ENCODE measurements at regions not wholly inside any gene's neighbourhood (a gene's known extent, or its start where the extent isn't known, plus 50 kb on each side); places are given as distances from the start of the nearest gene placed in this dataset.
"Not testable (repeated sequence)": the region's sequence is repeated elsewhere in the genome, so short reads cannot be mapped to it uniquely, and the experiment has no call there.

- H3K56ac ChIP-seq (ENCODE audit: low read length): no peak overlapping the region
- H3K9ac ChIP-seq (ENCODE audit: low read length): no peak overlapping the region
- H3K79me1 ChIP-seq (ENCODE audit: low read length): peaks cover 10% of the 10 kb centered on the region
- no peak overlapping the region for H2AK5ac ChIP-seq (ENCODE audit: low read length)
- DNase-seq: no peak
- H2BK5ac ChIP-seq (ENCODE audit: low read length): no peak overlapping the region
- no peak overlapping the region for H4K8ac ChIP-seq (ENCODE audit: low read depth, low read length)
- no peak overlapping the region for H3K4me2 ChIP-seq (ENCODE audit: low read length)
- H3K27me3 ChIP-seq (ENCODE audit: insufficient read depth, low read length, poor library complexity): no peaks in the 10 kb centered on the region
- H4K5ac ChIP-seq (ENCODE audit: low read length): no peak overlapping the region
- H3K23ac ChIP-seq (ENCODE audit: low read length): no peak overlapping the region
- H3K27ac ChIP-seq (ENCODE audit: low read depth, low read length): no peak overlapping the region
- H3K36me3 ChIP-seq (ENCODE audit: control insufficient read depth, insufficient read depth, low read length): peaks cover 8% of the 10 kb centered on the region
- no CpG with 5 or more reads among the region's 2 CpGs for WGBS (ENCODE audit: extremely low coverage, insufficient coverage, low lambda C conversion rate)
- no peak overlapping the region for H3K4me3 ChIP-seq (ENCODE audit: low read length)
- H3K4me1 ChIP-seq (ENCODE audit: control insufficient read depth, low read depth, low read length): no peaks in the 10 kb centered on the region
- no peak overlapping the region for H2BK120ac ChIP-seq (ENCODE audit: low read depth, low read length)
- no peak overlapping the region for H2BK15ac ChIP-seq (replicated peaks; ENCODE audit: low read depth)
- H3K18ac ChIP-seq (ENCODE audit: low read length): no peak overlapping the region
- H3K79me2 ChIP-seq (ENCODE audit: control insufficient read depth, insufficient read depth, low read length): peaks cover 2% of the 10 kb centered on the region
- H3K4ac ChIP-seq (ENCODE audit: low read depth, low read length): no peak overlapping the region
Observed at GRCh38 chr12:124471828-124472227, 95.6 kb downstream of the NCOR2 start.

DNA sequence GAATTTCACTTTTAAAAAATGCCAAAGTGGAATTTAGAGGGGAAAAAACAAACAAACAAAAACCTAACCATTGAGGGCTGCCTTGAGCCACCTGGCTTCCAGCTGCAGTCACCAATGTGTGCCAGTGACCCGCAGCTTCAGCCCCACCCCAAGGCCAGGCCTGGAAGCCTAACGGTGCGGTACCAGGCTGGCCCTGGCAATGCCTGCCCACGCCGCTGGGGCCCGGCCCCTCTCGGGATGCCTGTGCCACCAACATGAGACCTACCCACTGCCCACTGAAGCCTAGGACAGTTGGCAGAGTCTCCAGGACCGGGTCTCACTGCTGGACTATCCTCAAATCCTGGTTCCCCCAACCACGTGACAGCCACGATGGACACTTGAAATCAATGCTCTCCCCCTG lies 96.6 kb downstream of the NCOR2 start:
- Histone ChIP-seq H3K4me2 (ENCODE audit: low read length) (no peak overlapping the region), H3K79me2 (ENCODE audit: control insufficient read depth, insufficient read depth, low read length) (peaks cover 2% of the 10 kb centered on the region), H3K4me3 (ENCODE audit: low read length) (no peak overlapping the region), H3K18ac (ENCODE audit: low read length) (no peak overlapping the region), H3K36me3 (ENCODE audit: control insufficient read depth, insufficient read depth, low read length) (peaks cover 8% of the 10 kb centered on the region), H3K27ac (ENCODE audit: low read depth, low read length) (no peak overlapping the region), H3K56ac (ENCODE audit: low read length) (no peak overlapping the region), H3K23ac (ENCODE audit: low read length) (no peak overlapping the region), H3K4me1 (ENCODE audit: control insufficient read depth, low read depth, low read length) (no peaks in the 10 kb centered on the region), H2AK5ac (ENCODE audit: low read length) (no peak overlapping the region), H3K4ac (ENCODE audit: low read depth, low read length) (no peak overlapping the region), H4K5ac (ENCODE audit: low read length) (no peak overlapping the region), H2BK120ac (ENCODE audit: low read depth, low read length) (no peak overlapping the region), H3K27me3 (ENCODE audit: insufficient read depth, low read length, poor library complexity) (no peaks in the 10 kb centered on the region), H3K79me1 (ENCODE audit: low read length) (peaks cover 5% of the 10 kb centered on the region), H2BK15ac (replicated peaks; ENCODE audit: low read depth) (no peak overlapping the region), H2BK5ac (ENCODE audit: low read length) (no peak overlapping the region), H3K9ac (ENCODE audit: low read length) (no peak overlapping the region), H4K8ac (ENCODE audit: low read depth, low read length) (no peak overlapping the region)
- no peak for DNase-seq
- WGBS (ENCODE audit: extremely low coverage, insufficient coverage, low lambda C conversion rate): no CpG with 5 or more reads among the region's 10 CpGs

DNA sequence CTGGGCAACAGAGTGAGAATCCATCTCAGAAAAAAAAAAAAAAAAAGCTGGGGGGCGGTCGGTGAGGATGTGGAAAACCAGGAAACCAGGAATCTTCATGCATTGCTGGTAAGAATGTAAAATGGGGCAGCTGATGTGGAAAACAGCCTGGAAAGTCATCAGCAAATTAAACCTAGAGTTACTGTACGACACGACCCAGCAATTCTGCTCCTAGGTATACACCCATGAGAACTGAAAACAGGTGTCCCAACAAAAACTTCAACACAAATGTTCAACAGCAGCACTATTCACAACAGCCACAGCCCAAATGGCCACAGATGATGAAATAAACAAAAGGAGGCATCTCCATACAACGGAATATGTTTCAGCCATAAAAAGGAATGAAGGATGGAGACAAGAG lies 97.3 kb downstream of the NCOR2 start:
- Histone ChIP-seq H3K79me2 (ENCODE audit: control insufficient read depth, insufficient read depth, low read length) (peaks cover 2% of the 10 kb centered on the region), H2BK120ac (ENCODE audit: low read depth, low read length) (no peak overlapping the region), H2BK15ac (replicated peaks; ENCODE audit: low read depth) (no peak overlapping the region), H3K23ac (ENCODE audit: low read length) (no peak overlapping the region), H4K5ac (ENCODE audit: low read length) (no peak overlapping the region), H3K79me1 (ENCODE audit: low read length) (peaks cover 7% of the 10 kb centered on the region), H4K8ac (ENCODE audit: low read depth, low read length) (no peak overlapping the region), H3K4ac (ENCODE audit: low read depth, low read length) (no peak overlapping the region), H3K18ac (ENCODE audit: low read length) (no peak overlapping the region), H3K27ac (ENCODE audit: low read depth, low read length) (no peak overlapping the region), H3K27me3 (ENCODE audit: insufficient read depth, low read length, poor library complexity) (no peaks in the 10 kb centered on the region), H2AK5ac (ENCODE audit: low read length) (no peak overlapping the region), H3K9ac (ENCODE audit: low read length) (no peak overlapping the region), H3K4me2 (ENCODE audit: low read length) (no peak overlapping the region), H3K4me1 (ENCODE audit: control insufficient read depth, low read depth, low read length) (no peaks in the 10 kb centered on the region), H3K56ac (ENCODE audit: low read length) (no peak overlapping the region), H3K36me3 (ENCODE audit: control insufficient read depth, insufficient read depth, low read length) (peaks cover 11% of the 10 kb centered on the region), H2BK5ac (ENCODE audit: low read length) (no peak overlapping the region), H3K4me3 (ENCODE audit: low read length) (no peak overlapping the region)
- no peak for DNase-seq
- WGBS (ENCODE audit: extremely low coverage, insufficient coverage, low lambda C conversion rate): no CpG with 5 or more reads among the region's 5 CpGs

- WGBS (ENCODE audit: extremely low coverage, insufficient coverage, low lambda C conversion rate): no CpG with 5 or more reads among the region's 11 CpGs
- H3K79me2 ChIP-seq (ENCODE audit: control insufficient read depth, insufficient read depth, low read length): peaks cover 2% of the 10 kb centered on the region
- H3K4me3 ChIP-seq (ENCODE audit: low read length): no peak overlapping the region
- H3K9ac ChIP-seq (ENCODE audit: low read length): no peak overlapping the region
- H2BK5ac ChIP-seq (ENCODE audit: low read length): no peak overlapping the region
- H3K79me1 ChIP-seq (ENCODE audit: low read length): peaks cover 7% of the 10 kb centered on the region
- no peak overlapping the region for H2BK15ac ChIP-seq (replicated peaks; ENCODE audit: low read depth)
- H3K36me3 ChIP-seq (ENCODE audit: control insufficient read depth, insufficient read depth, low read length): peaks cover 15% of the 10 kb centered on the region
- no peaks in the 10 kb centered on the region for H3K27me3 ChIP-seq (ENCODE audit: insufficient read depth, low read length, poor library complexity)
- DNase-seq: peak; percentile 60
- no peak overlapping the region for H3K4ac ChIP-seq (ENCODE audit: low read depth, low read length)
- H4K5ac ChIP-seq (ENCODE audit: low read length): no peak overlapping the region
- no peak overlapping the region for H3K23ac ChIP-seq (ENCODE audit: low read length)
- no peak overlapping the region for H3K27ac ChIP-seq (ENCODE audit: low read depth, low read length)
- H3K4me1 ChIP-seq (ENCODE audit: control insufficient read depth, low read depth, low read length): no peaks in the 10 kb centered on the region
- no peak overlapping the region for H2AK5ac ChIP-seq (ENCODE audit: low read length)
- H4K8ac ChIP-seq (ENCODE audit: low read depth, low read length): no peak overlapping the region
- no peak overlapping the region for H3K18ac ChIP-seq (ENCODE audit: low read length)
- no peak overlapping the region for H2BK120ac ChIP-seq (ENCODE audit: low read depth, low read length)
- H3K4me2 ChIP-seq (ENCODE audit: low read length): no peak overlapping the region
- no peak overlapping the region for H3K56ac ChIP-seq (ENCODE audit: low read length)
Observed at GRCh38 chr12:124469193-124469888, 98.1 kb downstream of the NCOR2 start.

DNA sequence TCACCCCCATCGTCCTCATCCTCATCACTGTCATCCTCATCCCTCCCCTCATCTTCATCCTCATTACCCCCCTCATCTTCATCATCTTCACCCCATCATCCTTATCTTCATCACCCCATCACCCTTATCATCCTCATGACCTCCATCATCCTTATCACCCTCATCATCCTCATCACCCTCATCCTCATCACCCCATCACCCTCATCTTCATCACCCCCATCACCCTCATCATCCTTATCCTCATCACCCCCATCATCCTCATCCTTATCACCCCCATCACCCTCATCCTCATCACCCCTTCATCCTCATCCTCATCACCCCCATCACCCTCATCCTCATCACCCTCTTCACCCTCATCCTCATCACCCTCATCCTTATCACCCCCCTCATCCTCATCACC lies 99.9 kb downstream of the NCOR2 start:
- H2AK5ac ChIP-seq (ENCODE audit: low read length); H3K79me1 ChIP-seq (ENCODE audit: low read length); H3K79me2 ChIP-seq (ENCODE audit: control insufficient read depth, insufficient read depth, low read length); H3K18ac ChIP-seq (ENCODE audit: low read length); H3K4me3 ChIP-seq (ENCODE audit: low read length); H3K27ac ChIP-seq (ENCODE audit: low read depth, low read length); H2BK5ac ChIP-seq (ENCODE audit: low read length); H3K9ac ChIP-seq (ENCODE audit: low read length); H3K56ac ChIP-seq (ENCODE audit: low read length); H3K36me3 ChIP-seq (ENCODE audit: control insufficient read depth, insufficient read depth, low read length); H4K8ac ChIP-seq (ENCODE audit: low read depth, low read length); DNase-seq; H2BK120ac ChIP-seq (ENCODE audit: low read depth, low read length); H2BK15ac ChIP-seq (replicated peaks; ENCODE audit: low read depth); H3K4me1 ChIP-seq (ENCODE audit: control insufficient read depth, low read depth, low read length); H3K4ac ChIP-seq (ENCODE audit: low read depth, low read length); H3K23ac ChIP-seq (ENCODE audit: low read length); H4K5ac ChIP-seq (ENCODE audit: low read length); H3K27me3 ChIP-seq (ENCODE audit: insufficient read depth, low read length, poor library complexity); H3K4me2 ChIP-seq (ENCODE audit: low read length): not testable (repeated sequence)
- WGBS (ENCODE audit: extremely low coverage, insufficient coverage, low lambda C conversion rate): 100% methylated on average over 1 of the region's 1 CpG

Measured in mesendoderm (in vitro differentiated cells).